GM18520 (cell line): ENCODE measurements at regions not wholly inside any gene's neighbourhood (a gene's known extent, or its start where the extent isn't known, plus 50 kb on each side); places are given as distances from the start of the nearest gene placed in this dataset.

Source experiments
- ATAC-seq: cut with Tn5 transposase; IDR thresholded peaks from one replicate; pipeline ENCODE4 v1.9.1; 2021; ENCODE audit not compliant: unreplicated experiment

DNA sequence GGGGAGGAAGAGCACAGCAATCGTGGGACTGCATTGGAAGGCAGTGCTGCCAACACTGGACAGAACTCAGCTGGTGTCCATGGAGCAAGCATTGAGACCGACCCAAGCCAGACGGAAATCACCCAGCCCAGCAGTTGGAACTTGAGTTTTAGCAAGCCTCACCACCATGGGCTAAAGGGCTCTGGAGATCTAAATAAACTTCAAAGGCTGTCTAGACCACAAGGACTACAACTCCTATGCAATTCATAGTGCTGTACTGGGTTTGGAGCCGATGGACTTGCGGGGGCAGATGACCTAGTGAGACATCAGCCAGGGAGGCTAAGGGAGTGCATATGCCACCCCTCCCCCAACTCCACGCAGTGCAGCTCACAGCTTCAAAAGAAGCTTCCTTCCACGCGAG is 243.6 kb upstream of the SLC39A10 start:
- no peak for ATAC-seq

DNA sequence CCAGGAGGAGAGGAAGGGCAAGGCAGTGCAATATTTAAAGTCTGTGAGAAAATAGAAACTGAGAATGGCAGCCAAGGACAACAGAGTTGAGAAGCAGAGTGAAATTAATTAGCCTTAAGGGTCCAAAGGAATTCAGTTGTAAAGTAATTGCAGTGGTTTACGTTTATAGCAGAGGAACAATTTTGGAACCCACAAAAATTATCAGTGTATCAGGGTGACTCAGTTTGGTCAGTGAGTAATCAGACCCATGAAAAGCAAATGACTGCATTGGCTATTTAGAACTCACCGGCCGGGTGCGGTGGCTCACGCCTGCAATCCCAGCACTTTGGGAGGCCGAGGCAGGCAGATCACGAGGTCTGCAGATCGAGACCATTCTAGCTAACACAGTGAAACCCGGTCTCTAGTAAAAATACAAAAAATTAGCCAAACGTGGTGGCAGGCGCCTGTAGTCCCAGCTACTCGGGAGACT is 245.8 kb upstream of the SLC39A10 start:
- ATAC-seq, result no peak

DNA sequence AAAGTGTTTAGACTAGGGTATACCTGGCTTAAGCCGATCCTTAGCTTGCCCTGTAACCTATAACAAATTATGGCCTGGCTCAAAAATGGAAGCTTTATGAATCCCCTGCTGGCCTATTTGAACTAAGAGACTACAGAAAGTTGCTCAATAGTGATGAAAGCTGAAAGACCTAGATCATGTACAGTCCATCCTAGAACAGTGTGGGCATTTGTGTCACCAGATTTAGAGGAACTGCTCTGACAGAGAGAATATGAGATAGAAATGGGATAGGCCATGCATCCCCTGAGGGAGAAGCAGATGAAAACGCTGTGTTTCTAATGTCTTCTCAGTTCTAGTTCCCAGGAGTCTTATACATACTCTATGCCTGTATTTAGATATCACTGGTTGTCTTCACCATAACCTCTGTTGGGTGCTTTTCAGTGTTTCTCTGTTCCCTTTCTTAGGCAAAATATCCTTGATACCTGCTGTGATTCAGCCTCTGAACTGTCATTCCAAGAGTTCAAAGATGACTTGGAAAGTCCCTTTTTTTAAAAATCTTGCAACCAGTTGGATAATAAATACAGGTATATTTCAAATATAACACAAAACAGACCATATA is 246.9 kb upstream of the SLC39A10 start:
- ATAC-seq, result peak; percentile 76

DNA sequence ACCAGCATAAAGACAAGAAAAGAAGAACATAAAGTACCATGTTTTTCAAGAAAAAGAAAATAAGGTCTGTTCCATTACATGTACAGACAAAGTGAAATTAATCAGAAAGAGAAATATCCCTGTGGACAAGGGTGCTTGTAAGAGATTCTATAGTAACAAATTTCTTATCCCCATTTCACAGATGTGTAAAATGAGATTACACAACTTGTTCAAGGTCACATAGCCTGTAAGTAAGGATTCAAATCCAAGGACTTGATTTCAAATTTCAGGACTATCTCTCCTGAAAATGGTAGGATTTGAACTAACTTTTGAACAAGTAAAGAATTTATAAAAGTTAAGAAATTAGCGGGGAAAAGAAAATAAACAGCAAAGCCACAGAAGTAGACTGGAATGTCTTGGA is 248.2 kb upstream of the SLC39A10 start:
- no peak for ATAC-seq

DNA sequence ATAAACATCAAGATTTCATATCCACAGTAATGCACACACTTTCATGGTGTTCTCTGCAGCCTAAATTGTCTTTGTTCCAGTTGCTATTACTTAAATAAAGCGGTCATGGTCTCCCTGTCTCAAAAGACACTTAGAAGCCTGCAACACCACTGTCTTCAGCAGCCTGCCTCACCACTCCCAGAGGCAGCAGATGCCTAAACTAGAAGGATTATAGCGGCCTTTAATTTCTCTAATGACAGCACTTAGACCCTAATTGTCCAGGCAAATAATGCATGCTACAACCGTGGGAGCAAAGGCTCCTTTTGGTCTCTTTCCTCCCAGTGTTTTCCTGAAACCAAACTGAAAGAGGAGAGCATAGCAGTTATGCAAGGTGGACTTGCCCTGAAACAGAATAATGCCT is 248.8 kb upstream of the SLC39A10 start:
- ATAC-seq, result no peak

DNA sequence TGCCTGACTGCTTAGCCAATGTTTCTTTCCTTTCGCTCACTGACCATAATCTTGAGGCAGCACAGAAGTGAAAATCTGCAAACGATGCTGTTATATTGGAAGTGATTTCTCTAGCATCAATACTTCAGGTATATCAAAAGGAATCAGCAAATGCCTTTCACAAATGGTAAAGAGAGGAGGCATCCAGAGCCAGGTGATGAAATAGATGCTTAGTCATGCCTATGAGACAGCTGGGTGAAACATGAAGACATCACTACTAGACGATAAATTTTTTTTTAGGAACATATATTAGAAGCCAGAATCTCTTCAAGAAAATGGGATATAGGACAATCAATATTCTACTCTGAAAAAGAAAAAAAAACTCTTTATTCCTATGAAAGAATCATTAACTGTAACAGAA is 249.2 kb upstream of the SLC39A10 start:
- ATAC-seq, result no peak

DNA sequence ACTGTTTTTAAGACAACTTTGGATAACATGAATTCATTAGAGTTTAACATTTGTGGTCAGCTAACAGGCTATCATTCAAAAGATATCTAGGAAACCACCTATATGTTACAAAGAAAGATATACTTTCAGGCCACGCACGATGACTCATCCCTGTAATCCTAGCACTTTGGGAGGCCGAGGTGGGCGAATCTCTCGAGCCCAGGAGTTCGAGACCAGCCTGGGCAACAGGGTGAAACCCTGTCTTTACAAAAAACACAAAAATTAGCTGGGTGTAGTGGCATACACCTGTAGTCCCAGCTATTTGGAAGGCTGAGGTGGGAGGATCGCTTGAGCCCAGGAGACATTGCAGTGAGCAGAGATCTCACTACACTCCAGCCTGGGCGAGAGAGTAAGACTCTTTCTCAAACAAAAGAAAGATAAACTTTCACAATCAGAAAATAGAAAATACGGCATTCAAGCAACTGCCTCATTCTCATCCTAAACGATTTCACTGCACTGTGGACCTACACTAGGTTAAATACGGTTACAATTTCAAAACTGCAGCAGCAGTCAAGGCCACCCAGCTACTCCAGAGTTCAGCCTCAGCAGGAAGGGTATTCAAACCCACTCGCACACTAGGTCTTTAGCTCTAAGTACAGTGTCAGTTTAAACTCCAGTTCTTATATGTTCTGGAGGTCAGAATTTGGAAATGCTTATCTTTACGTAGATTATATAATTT is 250.0 kb upstream of the SLC39A10 start:
- no peak for ATAC-seq

DNA sequence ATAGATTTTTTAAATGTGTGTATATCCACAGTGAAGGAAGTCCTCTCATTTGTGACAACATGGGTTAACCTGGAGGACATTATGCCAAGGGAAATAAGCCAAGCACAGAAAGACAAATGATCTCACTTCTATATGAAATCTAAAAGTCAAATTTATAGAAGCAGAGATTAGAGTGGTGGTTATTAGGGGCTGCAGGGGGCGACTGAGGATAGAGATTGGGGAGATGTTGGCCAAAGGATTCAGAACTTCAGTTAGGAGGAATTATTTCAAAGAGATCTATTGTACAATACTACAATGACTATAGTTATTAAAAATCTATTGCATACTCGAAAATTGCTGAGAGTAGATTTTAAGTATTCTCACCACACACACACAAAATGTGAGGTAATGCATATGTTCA is 252.4 kb upstream of the SLC39A10 start:
- no peak for ATAC-seq

DNA sequence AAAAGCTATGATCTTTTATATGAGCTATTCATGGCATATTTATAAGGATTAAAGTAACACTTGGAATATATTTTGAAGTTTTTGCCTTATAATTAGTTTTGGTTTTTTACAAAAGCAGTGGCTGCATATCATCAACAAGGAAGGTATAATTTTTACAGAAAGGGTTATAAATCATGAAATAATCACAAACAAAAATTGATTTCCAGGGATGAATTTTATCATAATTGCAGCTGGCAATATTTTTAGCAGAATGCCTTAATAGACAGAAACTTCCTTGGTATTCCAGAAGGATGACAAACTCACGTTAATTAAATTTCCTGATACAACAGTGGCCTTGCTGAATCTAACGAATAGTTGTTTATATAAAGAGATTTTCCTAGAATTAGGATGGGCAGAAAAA is 260.5 kb upstream of the SLC39A10 start:
- ATAC-seq, result no peak

DNA sequence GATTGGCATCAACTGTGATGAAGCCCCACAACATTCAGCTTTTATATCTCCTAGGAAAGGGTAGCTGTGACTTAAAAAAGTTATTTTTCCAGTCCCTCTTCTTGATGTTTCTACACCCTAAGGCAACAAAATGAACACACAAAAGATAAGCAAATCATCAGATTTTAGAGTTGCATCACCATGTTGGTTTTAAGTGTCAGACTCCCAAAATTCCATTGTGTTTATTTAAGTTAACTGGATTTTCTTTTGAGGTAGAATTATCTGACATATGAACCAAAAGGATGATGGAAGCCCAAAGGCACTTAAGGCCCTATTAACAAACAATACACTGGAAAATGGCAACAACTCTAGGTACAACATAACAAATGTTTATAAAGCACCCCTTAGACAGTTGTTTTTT is 261.7 kb upstream of the SLC39A10 start:
- ATAC-seq, result no peak

DNA sequence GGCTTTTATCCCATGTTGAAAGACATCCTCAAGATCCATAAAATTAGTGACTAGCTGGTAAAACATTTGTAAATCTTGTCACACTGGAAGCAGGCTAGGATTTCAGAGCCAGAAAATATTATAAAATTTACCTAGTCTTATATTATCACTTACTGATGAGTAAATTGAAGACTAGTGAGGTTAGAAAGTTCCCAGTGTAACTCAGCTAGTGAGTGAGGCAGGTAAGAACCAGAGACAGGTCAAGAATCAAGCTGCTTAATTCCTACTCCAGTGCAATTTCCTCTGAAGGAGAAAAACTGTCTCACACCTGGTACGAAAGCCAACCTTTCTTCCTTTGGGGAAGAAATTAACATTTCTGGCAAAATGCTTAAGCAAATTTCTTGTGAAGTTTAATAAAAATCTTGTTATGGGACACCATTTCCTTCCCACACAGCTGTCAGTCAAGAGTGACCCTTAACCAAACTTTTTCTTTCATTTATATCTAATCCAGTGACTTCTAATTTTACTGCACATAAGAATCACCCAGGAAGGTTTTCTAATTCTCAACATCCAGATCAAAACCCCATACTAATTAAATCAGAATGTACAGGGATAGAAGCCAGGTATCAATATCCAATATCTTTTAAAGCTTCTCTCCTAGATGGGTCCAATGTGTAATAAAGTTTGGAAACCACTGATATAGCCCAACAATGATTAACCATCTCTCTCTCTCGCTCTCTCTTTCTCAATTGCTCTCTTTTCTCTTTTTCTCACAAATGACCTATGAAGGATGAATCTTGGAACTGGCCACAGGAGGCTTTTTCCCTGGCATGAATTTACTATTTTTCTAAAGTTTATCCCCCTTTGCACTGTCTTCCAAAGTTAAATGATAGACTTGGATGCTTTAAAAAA is 264.3 kb upstream of the SLC39A10 start:
- no peak for ATAC-seq

DNA sequence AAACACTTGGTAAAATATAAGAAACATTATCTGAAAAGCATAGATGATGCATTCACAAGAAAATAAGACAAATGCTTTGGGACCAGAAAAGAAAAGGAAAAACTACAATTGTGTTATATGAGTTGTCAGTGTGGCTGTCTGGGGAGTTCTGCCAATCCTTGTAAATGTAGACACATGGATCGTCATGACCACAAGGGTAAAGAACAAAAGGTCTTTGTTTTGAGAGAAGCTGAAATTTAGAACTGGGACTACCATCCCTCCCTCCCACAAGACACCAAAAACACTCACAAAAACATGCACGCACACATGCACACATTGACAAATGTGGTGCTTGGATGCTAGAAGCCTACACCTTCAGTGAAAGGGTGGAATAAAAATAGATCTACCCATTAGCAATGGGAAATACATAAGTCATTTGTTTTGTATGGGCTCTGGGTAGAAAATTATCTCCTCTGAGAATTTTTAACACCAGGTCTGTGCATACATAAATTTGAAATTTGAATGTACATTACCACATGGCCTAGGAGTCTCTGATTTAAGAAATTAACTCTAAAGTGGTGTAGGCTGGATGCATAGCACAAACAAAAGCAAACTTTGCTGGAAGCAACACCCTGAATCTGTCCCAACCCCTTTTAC is 266.2 kb upstream of the SLC39A10 start:
- ATAC-seq, result no peak

DNA sequence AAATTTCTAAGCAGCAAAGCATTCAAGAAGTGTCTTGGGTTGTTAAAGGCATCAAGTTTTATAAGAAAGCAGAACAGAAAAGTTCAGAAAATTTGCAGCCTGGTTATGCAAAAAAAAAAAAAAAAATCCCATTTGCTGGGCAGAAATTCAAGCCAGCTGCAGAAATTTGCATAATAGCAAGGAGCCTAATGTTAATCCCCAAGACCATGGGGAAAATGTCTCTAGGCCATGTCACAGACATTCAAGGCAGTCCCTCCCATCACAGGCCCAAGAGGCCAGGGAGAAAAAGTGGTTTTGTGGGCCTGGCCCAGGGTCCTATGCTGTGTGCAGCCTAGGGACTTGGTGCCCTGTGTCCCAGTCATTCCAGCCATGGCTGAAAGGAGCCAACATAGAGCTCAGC is 269.0 kb upstream of the SLC39A10 start:
- ATAC-seq, result no peak

DNA sequence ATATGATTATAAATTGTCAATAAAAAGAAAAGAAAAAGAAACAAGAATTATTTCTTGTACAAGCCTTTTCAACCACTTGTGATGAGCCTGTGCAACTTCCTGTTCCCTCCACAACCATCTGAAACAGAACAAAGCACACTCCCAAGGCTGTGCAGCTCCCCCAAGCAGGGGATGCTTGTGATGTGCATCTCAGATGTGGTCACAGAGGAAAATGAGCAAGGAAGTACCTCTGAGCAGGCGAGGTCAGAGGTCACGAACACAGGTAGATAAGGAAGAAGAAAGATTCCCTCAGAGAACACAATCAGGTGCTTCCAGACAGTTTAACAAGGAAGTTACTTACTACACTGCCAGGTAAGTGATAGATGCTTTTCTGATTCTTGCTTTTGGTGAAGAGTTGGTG is 274.8 kb upstream of the SLC39A10 start:
- ATAC-seq, result no peak

DNA sequence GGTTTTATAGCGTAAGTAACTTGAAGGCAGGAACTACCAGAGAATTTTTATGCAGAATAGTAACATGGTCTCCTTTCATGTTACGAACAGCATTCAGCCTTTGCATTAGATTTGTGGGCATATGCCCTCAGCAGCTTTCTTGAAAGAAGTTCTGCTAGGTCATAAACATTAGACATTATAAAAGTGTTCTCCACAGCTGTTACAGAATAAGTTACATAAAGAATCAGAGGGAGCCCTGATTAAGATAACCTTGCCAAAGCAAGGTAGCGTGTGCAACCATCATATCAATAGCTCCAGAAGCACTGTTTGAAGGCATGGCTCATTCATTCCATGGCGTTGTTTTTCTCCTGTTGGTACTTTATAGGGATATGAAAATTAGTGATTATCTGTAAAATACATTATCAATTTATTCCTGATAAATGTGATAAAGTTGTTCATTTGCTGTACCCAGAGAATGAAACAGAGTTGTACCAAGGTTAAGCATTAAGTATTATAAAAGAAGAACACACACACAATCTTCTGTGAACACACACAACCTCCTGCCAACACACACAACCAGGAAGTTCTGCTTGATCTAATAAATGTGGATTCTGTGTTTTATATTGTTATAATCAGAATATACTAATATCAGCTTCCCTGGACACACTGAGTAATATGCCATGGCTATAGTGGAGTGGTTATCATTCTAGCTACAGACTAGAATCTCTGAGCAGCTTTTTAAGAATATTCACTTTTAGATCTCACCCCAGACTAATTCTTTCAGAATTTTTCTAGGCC is 286.7 kb upstream of the SLC39A10 start:
- ATAC-seq, result no peak

DNA sequence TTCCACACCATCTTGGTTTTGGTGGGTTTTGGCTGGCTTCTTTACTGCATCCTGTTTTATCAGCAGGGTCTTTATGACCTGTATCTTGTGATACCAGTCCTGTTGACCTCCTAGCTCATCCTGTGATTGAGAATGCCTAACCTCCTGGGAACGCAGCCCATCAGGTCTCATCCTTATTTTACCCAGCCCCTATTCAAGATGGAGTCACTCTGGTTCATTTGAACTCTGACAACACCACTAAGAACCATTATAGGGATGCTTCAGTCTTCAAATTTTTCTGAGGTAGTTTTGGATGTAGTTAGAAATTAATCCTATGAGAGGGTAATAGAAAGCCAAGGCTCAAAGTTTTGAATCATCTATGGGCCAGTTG is 287.8 kb upstream of the SLC39A10 start:
- no peak for ATAC-seq

DNA sequence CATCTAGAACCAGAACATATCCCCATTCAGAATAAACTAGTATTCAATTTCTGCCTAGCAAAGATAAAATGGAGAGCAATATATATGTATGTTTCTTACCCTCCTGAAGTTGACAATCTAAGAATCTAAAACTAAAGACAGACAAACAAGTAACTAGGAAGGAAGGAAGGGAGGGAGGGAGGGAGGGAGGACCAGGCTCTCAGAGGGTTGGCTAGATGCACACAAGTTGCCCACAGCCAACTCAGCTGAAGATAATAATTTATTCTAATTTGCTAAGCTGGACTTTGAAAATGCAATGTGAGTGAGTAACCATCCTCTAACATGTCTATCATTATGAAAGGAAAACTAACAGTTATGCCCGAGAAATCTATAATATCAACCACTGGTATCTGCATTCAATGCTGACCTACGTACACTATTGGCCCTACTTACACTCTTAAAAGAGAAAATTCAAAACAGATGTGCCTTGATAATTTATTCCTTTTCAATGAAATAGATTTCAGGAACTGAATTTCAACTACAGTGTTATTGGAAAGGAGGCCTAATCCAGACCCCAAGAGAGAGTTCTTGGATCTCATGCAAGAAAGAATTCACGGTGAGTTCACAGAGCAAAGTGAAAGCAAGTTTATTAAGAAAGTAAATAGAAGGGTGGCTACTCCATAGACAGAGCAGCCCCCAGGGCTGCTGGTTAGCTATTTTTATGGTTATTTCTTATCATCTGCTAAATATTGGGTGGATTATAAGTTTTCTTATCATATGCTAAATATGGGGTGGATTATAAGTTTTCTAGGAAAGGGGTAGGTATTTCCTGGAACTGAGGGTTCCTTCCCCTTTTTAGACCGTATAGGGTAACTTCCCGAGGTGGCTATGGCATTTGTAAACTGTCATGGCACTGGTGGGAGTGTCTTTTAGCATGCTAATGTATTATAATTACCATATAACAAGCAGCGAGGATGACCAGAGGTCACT is 288.5 kb upstream of the SLC39A10 start:
- no peak for ATAC-seq

DNA sequence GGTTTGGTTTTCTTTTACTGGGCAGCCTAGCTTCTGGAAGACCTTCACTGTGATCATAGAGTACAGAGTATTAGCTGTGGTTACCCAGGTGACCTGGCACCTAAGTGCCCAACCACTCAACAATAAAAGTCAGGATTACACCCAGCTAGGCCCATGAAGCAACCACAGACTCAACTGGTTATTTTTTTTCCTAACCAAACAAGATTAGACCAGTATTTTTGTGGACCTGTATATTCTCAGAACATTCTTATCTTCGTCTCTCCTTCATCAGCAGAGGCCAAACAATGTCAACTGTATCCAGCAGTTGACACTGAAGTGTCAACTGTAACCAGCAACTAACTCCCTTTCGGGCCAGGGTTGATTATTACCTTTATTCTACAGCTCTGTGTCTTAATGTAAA is 289.2 kb upstream of the SLC39A10 start:
- ATAC-seq, result no peak
